PC-9 (cell line): ENCODE measurements at regions not wholly inside any gene's neighbourhood (a gene's known extent, or its start where the extent isn't known, plus 50 kb on each side); places are given as distances from the start of the nearest gene placed in this dataset.

Source experiments
- BruUV-seq: library from RNA; stranded (reverse); fragments of 400-500 nt; replicated peaks from 2 replicates; lab custom pipeline; 2021; lab: Mats Ljungman, UMichigan
- CTCF ChIA-PET: fragments of 300-600 bp; sonication (Branson Sonifier 250); formaldehyde crosslinking; loops from one replicate; lab custom pipeline; 2022; ENCODE audit warnings: antibody characterized with exemption; lab: Charles Lee
- POLR2A ChIA-PET: fragments of 300-600 bp; sonication (Branson Sonifier 250); formaldehyde crosslinking; loops from one replicate; lab custom pipeline; 2022; ENCODE audit warnings: antibody characterized with exemption; ENCODE audit not compliant: unreplicated experiment; lab: Charles Lee
- DNase-seq, 2 experiments: peaks; one replicate each; pipeline versions ENCODE4 v3.0.0 to v3.0.0-alpha.2; 2015 to 2022; ENCODE audit warnings: mixed read lengths in 1 of 2
- H2AFZ ChIP-seq: fragments of 200-600 bp; sonication (generic); 2 replicates; pipeline ENCODE4 v1.8.1; 2017; ENCODE audit warnings: antibody characterized with exemption
- H3F3A ChIP-seq: fragments of 200-600 bp; sonication (generic); 2 replicates; pipeline ENCODE4 v1.8.1; 2017; ENCODE audit warnings: antibody characterized with exemption, mild to moderate bottlenecking, low read depth; ENCODE audit not compliant: insufficient read depth
- H3K27ac ChIP-seq: fragments of 200-600 bp; sonication (generic); 2 replicates; pipeline ENCODE4 v1.6.1; 2016; ENCODE audit warnings: mixed run types
- H3K27me3 ChIP-seq: fragments of 200-600 bp; sonication (generic); 2 replicates; pipeline ENCODE4 v1.6.1; 2016; ENCODE audit warnings: low read depth, mixed run types; ENCODE audit not compliant: insufficient read depth
- H3K36me3 ChIP-seq: fragments of 200-600 bp; sonication (generic); 2 replicates; pipeline ENCODE4 v1.6.1; 2016; ENCODE audit warnings: low read depth, mixed run types
- H3K4me1 ChIP-seq: fragments of 200-600 bp; sonication (generic); replicated peaks from 2 replicates; pipeline ENCODE4 v1.6.1; 2016; ENCODE audit warnings: mixed run types; ENCODE audit not compliant: insufficient read depth
- H3K4me2 ChIP-seq: fragments of 200-600 bp; sonication (generic); 2 replicates; pipeline ENCODE4 v1.6.1; 2017; ENCODE audit warnings: mixed run types
- H3K4me3 ChIP-seq: fragments of 200-600 bp; sonication (generic); 2 replicates; pipeline ENCODE4 v1.6.1; 2016; ENCODE audit warnings: mixed run types
- H3K79me2 ChIP-seq: fragments of 200-600 bp; sonication (generic); 2 replicates; pipeline ENCODE4 v1.6.1; 2017; ENCODE audit warnings: low read depth, mixed run types
- H3K9me2 ChIP-seq: fragments of 200-600 bp; sonication (generic); 2 replicates; pipeline ENCODE4 v1.8.1; 2017; ENCODE audit warnings: mild to moderate bottlenecking; ENCODE audit not compliant: insufficient read depth
- H3K9me3 ChIP-seq: fragments of 200-600 bp; sonication (generic); 2 replicates; pipeline ENCODE4 v1.8.1; 2016; ENCODE audit warnings: low read depth; ENCODE audit not compliant: insufficient read depth
- H4K20me1 ChIP-seq: fragments of 200-600 bp; sonication (generic); 2 replicates; pipeline ENCODE4 v1.8.1; 2017; ENCODE audit not compliant: insufficient read depth
- CTCF ChIP-seq: fragments of 200-600 bp; sonication (generic); conservative IDR thresholded peaks from 2 replicates; pipeline ENCODE4 v1.6.1; 2017; ENCODE audit warnings: mixed run types, antibody characterized with exemption, mild to moderate bottlenecking, moderate library complexity
- EZH2 ChIP-seq: fragments of 200-600 bp; sonication (generic); IDR thresholded peaks from 2 replicates; pipeline ENCODE4 v1.8.0; 2017; ENCODE audit warnings: antibody characterized with exemption, low read depth
- intact Hi-C: fragments of 100-400 bp; cut with micrococcal nuclease; formaldehyde crosslinking; loops from one replicate; pipeline ENCODE4 v1.10.0; 2022; ENCODE audit not compliant: unreplicated experiment

GRCh38 chr14:97903821-97904220 lies 1106.6 kb downstream of the VRK1 start:
- H3K27ac ChIP-seq, result no peak overlapping the region
- no peak overlapping the region for H3K4me2 ChIP-seq
- no peaks in the 10 kb centered on the region for H3K4me1 ChIP-seq
- no peak overlapping the region for H2AFZ ChIP-seq
- no peaks in the 10 kb centered on the region for H3K79me2 ChIP-seq
- ChIA-PET POLR2A (no interaction called here), CTCF (no interaction called here)
- H3K27me3 ChIP-seq, result no peaks in the 10 kb centered on the region
- BruUV-seq, result no TSS peak
- intact Hi-C loops, result no loop called here
- H4K20me1 ChIP-seq, result no peaks in the 10 kb centered on the region
- no peak overlapping the region for H3K4me3 ChIP-seq
- no peak for DNase-seq
- H3K9me2 ChIP-seq, result no peaks in the 10 kb centered on the region
- no peaks in the 10 kb centered on the region for H3F3A ChIP-seq
- H3K36me3 ChIP-seq, result no peaks in the 10 kb centered on the region
- no peak for TF ChIP-seq CTCF
- TF ChIP-seq EZH2, result no peak
- no peaks in the 10 kb centered on the region for H3K9me3 ChIP-seq

GRCh38 chr14:97912217-97912616 lies 1115.0 kb downstream of the VRK1 start:
- H3K4me2 ChIP-seq, result no peak overlapping the region
- intact Hi-C loops, result no loop called here
- H3K79me2 ChIP-seq, result no peaks in the 10 kb centered on the region
- BruUV-seq, result no TSS peak
- no peaks in the 10 kb centered on the region for H3K27me3 ChIP-seq
- no peaks in the 10 kb centered on the region for H3K9me2 ChIP-seq
- ChIA-PET POLR2A (no interaction called here), CTCF (no interaction called here)
- TF ChIP-seq CTCF, result no peak
- TF ChIP-seq EZH2, result no peak
- no peaks in the 10 kb centered on the region for H3K36me3 ChIP-seq
- no peak overlapping the region for H3K4me3 ChIP-seq
- H3K9me3 ChIP-seq, result no peaks in the 10 kb centered on the region
- H4K20me1 ChIP-seq, result no peaks in the 10 kb centered on the region
- no peaks in the 10 kb centered on the region for H3F3A ChIP-seq
- no peak for DNase-seq
- no peak overlapping the region for H2AFZ ChIP-seq
- no peaks in the 10 kb centered on the region for H3K4me1 ChIP-seq
- no peak overlapping the region for H3K27ac ChIP-seq

GRCh38 chr14:97916100-97916499 lies 1118.9 kb downstream of the VRK1 start:
- H3K9me2 ChIP-seq, result no peaks in the 10 kb centered on the region
- no peak for DNase-seq
- no peak for TF ChIP-seq CTCF
- no peak for TF ChIP-seq EZH2
- H3K9me3 ChIP-seq, result no peaks in the 10 kb centered on the region
- POLR2A ChIA-PET, result no interaction called here
- no peak overlapping the region for H2AFZ ChIP-seq
- CTCF ChIA-PET, result no interaction called here
- H3K4me3 ChIP-seq, result no peak overlapping the region
- no peak overlapping the region for H3K27ac ChIP-seq
- H3K4me2 ChIP-seq, result no peak overlapping the region
- no TSS peak for BruUV-seq
- no peaks in the 10 kb centered on the region for H3K36me3 ChIP-seq
- H3K4me1 ChIP-seq, result no peaks in the 10 kb centered on the region
- H3F3A ChIP-seq, result no peaks in the 10 kb centered on the region
- intact Hi-C loops, result no loop called here
- no peaks in the 10 kb centered on the region for H3K79me2 ChIP-seq
- no peaks in the 10 kb centered on the region for H4K20me1 ChIP-seq
- no peaks in the 10 kb centered on the region for H3K27me3 ChIP-seq
